Right atrium auricular region (tissue), 2 donors: ENCODE measurements at regions not wholly inside any gene's neighbourhood (a gene's known extent, or its start where the extent isn't known, plus 50 kb on each side); places are given as distances from the start of the nearest gene placed in this dataset.

Source experiments
- DNase-seq: peaks from one replicate; pipeline ENCODE4 v3.0.0-alpha.2; 2019; ENCODE audit warnings: low spot score
- H3K27ac ChIP-seq, 2 donors: fragments of 200-600 bp; sonication (generic); 1 replicate in 1 of 2; 2 replicates in 1 of 2; pipeline ENCODE4 v1.5.1; 2016 to 2019
- H3K27me3 ChIP-seq, 2 donors: fragments of 200-600 bp; sonication (generic); one replicate each; pipeline versions ENCODE4 v1.5.1 to v1.6.0; 2017 to 2019
- H3K36me3 ChIP-seq: fragments of 200-600 bp; sonication (generic); one replicate; pipeline ENCODE4 v1.5.1; 2016
- H3K4me1 ChIP-seq, 2 donors: fragments of 200-600 bp; sonication (generic); one replicate each; pipeline versions ENCODE4 v1.5.1 to v1.6.0; 2017 to 2019
- H3K4me3 ChIP-seq, 2 donors: fragments of 200-600 bp; sonication (generic); 1 replicate in 1 of 2; 2 replicates in 1 of 2; pipeline ENCODE4 v1.5.1; 2017 to 2019; ENCODE audit warnings: mild to moderate bottlenecking in 1 of 2, moderate library complexity in 1 of 2
- H3K9me3 ChIP-seq, 2 donors: fragments of 200-600 bp; sonication (generic); one replicate each; pipeline ENCODE4 v1.5.1; 2019
- CTCF ChIP-seq, 2 donors: fragments of 200-600 bp; sonication (generic); IDR thresholded peaks; one replicate each; pipeline ENCODE4 v1.5.1; 2019; ENCODE audit warnings: antibody characterized with exemption in 2 of 2

GRCh38 chr13:99843872-99844271 is 127.7 kb downstream of the ZIC5 start:
- H3K4me3 ChIP-seq: no peak overlapping the region
- no peak for TF ChIP-seq CTCF (IDR thresholded peaks at IDR 0.05)
- H3K27me3 ChIP-seq: no peaks in the 10 kb centered on the region
- no peaks in the 10 kb centered on the region for H3K9me3 ChIP-seq
- H3K27ac ChIP-seq: no peak overlapping the region
- H3K4me1 ChIP-seq: no peaks in the 10 kb centered on the region
- H3K36me3 ChIP-seq: no peaks in the 10 kb centered on the region
- no peak for DNase-seq

- Histone ChIP-seq H3K27me3 (no peaks in the 10 kb centered on the region), H3K27ac (no peak overlapping the region), H3K36me3 (no peaks in the 10 kb centered on the region), H3K4me1 (no peaks in the 10 kb centered on the region), H3K9me3 (no peaks in the 10 kb centered on the region), H3K4me3 (no peak overlapping the region)
- TF ChIP-seq CTCF (IDR thresholded peaks at IDR 0.05): no peak
- DNase-seq: no peak
Measured at GRCh38 chr13:99842405-99842804, 129.2 kb downstream of the ZIC5 start.

GRCh38 chr13:99836291-99836690 is 135.3 kb downstream of the ZIC5 start:
- Histone ChIP-seq H3K36me3 (no peaks in the 10 kb centered on the region), H3K27ac (no peak overlapping the region), H3K27me3 (no peaks in the 10 kb centered on the region), H3K4me3 (no peak overlapping the region), H3K4me1 (no peaks in the 10 kb centered on the region), H3K9me3 (no peaks in the 10 kb centered on the region)
- TF ChIP-seq CTCF (IDR thresholded peaks at IDR 0.05): no peak
- DNase-seq: no peak

- Histone ChIP-seq H3K27ac (no peak overlapping the region), H3K4me1 (no peaks in the 10 kb centered on the region), H3K9me3 (no peaks in the 10 kb centered on the region), H3K4me3 (no peak overlapping the region), H3K27me3 (no peaks in the 10 kb centered on the region), H3K36me3 (no peaks in the 10 kb centered on the region)
- TF ChIP-seq CTCF (IDR thresholded peaks at IDR 0.05): no peak
- DNase-seq: no peak
Measured at GRCh38 chr13:99835442-99835841, 136.1 kb downstream of the ZIC5 start.

- Histone ChIP-seq H3K36me3 (no peaks in the 10 kb centered on the region), H3K4me1 (no peaks in the 10 kb centered on the region), H3K27ac (no peak overlapping the region), H3K4me3 (no peak overlapping the region), H3K9me3 (no peaks in the 10 kb centered on the region), H3K27me3 (no peaks in the 10 kb centered on the region)
- DNase-seq: no peak
- TF ChIP-seq CTCF (IDR thresholded peaks at IDR 0.05): no peak
Measured at GRCh38 chr13:99834246-99834645, 137.3 kb downstream of the ZIC5 start.

- Histone ChIP-seq H3K4me1 (no peaks in the 10 kb centered on the region), H3K36me3 (no peaks in the 10 kb centered on the region), H3K4me3 (no peak overlapping the region), H3K27me3 (no peaks in the 10 kb centered on the region), H3K9me3 (no peaks in the 10 kb centered on the region), H3K27ac (no peak overlapping the region)
- no peak for TF ChIP-seq CTCF (IDR thresholded peaks at IDR 0.05)
- DNase-seq: no peak
Measured at GRCh38 chr13:99832347-99832746, 139.2 kb downstream of the ZIC5 start.
